H9 (cell line): ENCODE measurements at regions not wholly inside any gene's neighbourhood (a gene's known extent, or its start where the extent isn't known, plus 50 kb on each side); places are given as distances from the start of the nearest gene placed in this dataset.

Experiments used
- DNase-seq: peaks from one replicate; pipeline ENCODE4 v3.0.0-alpha.2; 2017
- H2AFZ ChIP-seq: one replicate; pipeline ENCODE4 v1.6.1; 2013; ENCODE audit warnings: mild to moderate bottlenecking, low read length, control low read depth, moderate library complexity
- H2AK5ac ChIP-seq: 2 replicates; pipeline ENCODE4 v1.6.1; 2013; ENCODE audit warnings: low read length, control low read depth, mixed read lengths; ENCODE audit not compliant: insufficient read length
- H2BK120ac ChIP-seq: one replicate; pipeline ENCODE4 v1.6.1; 2013; ENCODE audit warnings: low read depth, mild to moderate bottlenecking, low read length, control low read depth, inconsistent platforms; ENCODE audit not compliant: poor library complexity, severe bottlenecking
- H2BK12ac ChIP-seq: 2 replicates; pipeline ENCODE4 v1.6.1; 2013; ENCODE audit warnings: low read length, control low read depth, mixed read lengths, low read depth; ENCODE audit not compliant: insufficient read length
- H2BK15ac ChIP-seq: 2 replicates; pipeline ENCODE4 v1.6.1; 2013; ENCODE audit warnings: low read depth, low read length, control low read depth
- H2BK20ac ChIP-seq: one replicate; pipeline ENCODE4 v1.6.1; 2013; ENCODE audit warnings: low read depth, mild to moderate bottlenecking, low read length, control low read depth, inconsistent platforms; ENCODE audit not compliant: poor library complexity, severe bottlenecking
- H2BK5ac ChIP-seq: 2 replicates; pipeline ENCODE4 v1.6.1; 2013; ENCODE audit warnings: low read length, control low read depth, mixed read lengths; ENCODE audit not compliant: insufficient read length
- H3K14ac ChIP-seq: 2 replicates; pipeline ENCODE4 v1.6.1; 2013; ENCODE audit warnings: low read length, control low read depth; ENCODE audit not compliant: insufficient read depth
- H3K18ac ChIP-seq: 2 replicates; pipeline ENCODE4 v1.6.1; 2013; ENCODE audit warnings: low read depth, mild to moderate bottlenecking, mixed read lengths, low read length, control low read depth; ENCODE audit not compliant: insufficient read length
- H3K23ac ChIP-seq: 2 replicates; pipeline ENCODE4 v1.6.1; 2013; ENCODE audit warnings: low read length, control low read depth, mixed read lengths, low read depth; ENCODE audit not compliant: insufficient read length
- H3K23me2 ChIP-seq: 2 replicates; pipeline ENCODE4 v1.6.1; 2013; ENCODE audit warnings: low read depth, mild to moderate bottlenecking, mixed read lengths, low read length, control low read depth; ENCODE audit not compliant: insufficient read length, poor library complexity, severe bottlenecking
- H3K27ac ChIP-seq: 2 replicates; pipeline ENCODE4 v1.5.1; 2013; ENCODE audit warnings: low read length, control low read depth, mixed read lengths, low read depth; ENCODE audit not compliant: insufficient read length
- H3K27me3 ChIP-seq: 2 replicates; pipeline ENCODE4 v1.6.1; 2013; ENCODE audit warnings: low read length, control low read depth, inconsistent platforms; ENCODE audit not compliant: insufficient read depth
- H3K4ac ChIP-seq: 2 replicates; pipeline ENCODE4 v1.6.1; 2013; ENCODE audit warnings: low read depth, mild to moderate bottlenecking, control low read depth, inconsistent platforms, low read length, moderate library complexity
- H3K4me1 ChIP-seq: 2 replicates; pipeline ENCODE4 v1.6.1; 2013; ENCODE audit warnings: low read length, control low read depth, inconsistent platforms; ENCODE audit not compliant: insufficient read depth
- H3K4me2 ChIP-seq: 2 replicates; pipeline ENCODE4 v1.6.1; 2013; ENCODE audit warnings: low read length, control low read depth, mixed read lengths; ENCODE audit not compliant: insufficient read length, insufficient read depth
- H3K56ac ChIP-seq: 2 replicates; pipeline ENCODE4 v1.6.1; 2013; ENCODE audit warnings: low read depth, mild to moderate bottlenecking, mixed read lengths, low read length, control low read depth; ENCODE audit not compliant: insufficient read length
- H3K79me1 ChIP-seq: 2 replicates; pipeline ENCODE4 v1.6.1; 2013; ENCODE audit warnings: low read depth, mild to moderate bottlenecking, moderate library complexity, low read length, control low read depth, inconsistent platforms; ENCODE audit not compliant: insufficient read depth, poor library complexity, severe bottlenecking
- H3K79me2 ChIP-seq: 2 replicates; pipeline ENCODE4 v1.6.1; 2013; ENCODE audit warnings: low read length, control low read depth, inconsistent platforms; ENCODE audit not compliant: insufficient read depth
- H3K9ac ChIP-seq: 2 replicates; pipeline ENCODE4 v1.6.1; 2013; ENCODE audit warnings: low read length, control low read depth, mixed read lengths; ENCODE audit not compliant: insufficient read length; ENCODE audit errors: extremely low read depth
- H3K9me3 ChIP-seq: one replicate; pipeline ENCODE4 v1.6.1; 2013; ENCODE audit warnings: low read depth, low read length, inconsistent platforms; ENCODE audit not compliant: control insufficient read depth
- H3T11ph ChIP-seq: one replicate; pipeline ENCODE4 v1.6.1; 2013; ENCODE audit warnings: mild to moderate bottlenecking, low read length, control low read depth, inconsistent platforms
- H4K20me1 ChIP-seq: one replicate; pipeline ENCODE4 v1.6.1; 2013; ENCODE audit not compliant: control insufficient read depth, insufficient read length, insufficient read depth
- H4K5ac ChIP-seq: 2 replicates; pipeline ENCODE4 v1.6.1; 2013; ENCODE audit warnings: low read depth, mild to moderate bottlenecking, mixed read lengths, low read length, control low read depth; ENCODE audit not compliant: insufficient read length
- H4K8ac ChIP-seq: replicated peaks from 2 replicates; pipeline ENCODE4 v1.6.1; 2013; ENCODE audit warnings: low read length, control low read depth, mixed read lengths, low read depth; ENCODE audit not compliant: insufficient read length
- H4K91ac ChIP-seq: 2 replicates; pipeline ENCODE4 v1.6.1; 2013; ENCODE audit warnings: low read depth, mild to moderate bottlenecking, moderate library complexity, mixed read lengths, low read length, control low read depth; ENCODE audit not compliant: insufficient read length
- H3K27ac Mint-ChIP-seq, 3 experiments: 2 replicates in 2 of 3; 3 replicates in 1 of 3; pipeline ENCODE4 v1.8.0; 2020 to 2021; ENCODE audit warnings: mixed read lengths in 3 of 3, mild to moderate bottlenecking in 1 of 3, moderate library complexity in 1 of 3
- H3K27me3 Mint-ChIP-seq: 2 replicates; pipeline ENCODE4 v1.8.0; 2021; ENCODE audit warnings: low read depth, mild to moderate bottlenecking, moderate library complexity, mixed read lengths
- H3K36me3 Mint-ChIP-seq, 3 experiments: 2 replicates in 2 of 3; 3 replicates in 1 of 3; pipeline ENCODE4 v1.8.0; 2020 to 2021; ENCODE audit warnings: low read depth in 3 of 3, mixed read lengths in 3 of 3; ENCODE audit not compliant: insufficient read depth in 1 of 3
- H3K4me1 Mint-ChIP-seq, 2 experiments: 2 replicates each; pipeline ENCODE4 v1.8.0; 2020; ENCODE audit warnings: mixed read lengths in 2 of 2
- H3K4me3 Mint-ChIP-seq, 2 experiments: 2 replicates in 1 of 2; 3 replicates in 1 of 2; pipeline ENCODE4 v1.8.0; 2020 to 2021; ENCODE audit warnings: mild to moderate bottlenecking in 2 of 2, mixed read lengths in 2 of 2, moderate library complexity in 1 of 2
- H3K9me3 Mint-ChIP-seq, 2 experiments: 2 replicates in 1 of 2; 3 replicates in 1 of 2; pipeline ENCODE4 v1.8.0; 2020; ENCODE audit warnings: mild to moderate bottlenecking in 2 of 2, mixed read lengths in 2 of 2, moderate library complexity in 1 of 2
- TF ChIP-seq, protein P1 (sequence below): fragments of 200-600 bp; sonication (generic); conservative IDR thresholded peaks from 3 replicates; pipeline ENCODE4 v1.8.0; 2021; ENCODE audit warnings: antibody characterized with exemption, mild to moderate bottlenecking

DNA sequence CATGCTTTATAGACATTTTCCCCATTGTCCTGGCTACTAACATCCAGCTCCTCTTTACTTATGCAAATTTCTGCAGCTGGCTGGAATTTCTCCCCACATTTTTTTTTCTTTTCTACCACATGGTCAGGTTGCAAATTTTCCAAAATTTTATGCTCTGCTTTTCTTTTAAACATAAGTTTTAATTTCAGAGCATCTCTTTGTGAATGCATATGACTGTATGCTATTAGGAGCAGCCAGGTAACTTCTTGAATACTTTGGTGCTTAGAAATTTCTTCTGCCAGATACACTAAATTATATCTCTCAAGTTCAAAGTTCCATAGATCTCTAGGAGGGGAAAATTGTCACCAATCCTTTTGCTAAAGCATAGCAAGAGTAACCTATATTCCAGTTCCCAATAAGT is 365.9 kb downstream of the LRFN5 start:
- Histone ChIP-seq H3K4me1 (no peaks in the 10 kb centered on the region), H4K5ac (no peak overlapping the region), H2AFZ (no peak overlapping the region), H2BK20ac (no peak overlapping the region), H2BK5ac (no peak overlapping the region), H2BK12ac (no peak overlapping the region), H3K79me2 (no peaks in the 10 kb centered on the region), H3K23me2 (no peaks in the 10 kb centered on the region), H4K20me1 (no peaks in the 10 kb centered on the region), H3K9me3 (no peaks in the 10 kb centered on the region), H2BK120ac (no peak overlapping the region), H4K91ac (no peak overlapping the region), H3K56ac (no peak overlapping the region), H3K18ac (no peak overlapping the region), H3K27me3 (no peaks in the 10 kb centered on the region), H3K9ac (no peak overlapping the region), H2AK5ac (no peak overlapping the region), H3K79me1 (no peaks in the 10 kb centered on the region), H3K27ac (no peak overlapping the region), H2BK15ac (no peak overlapping the region), H3K23ac (no peak overlapping the region), H3T11ph (no peak overlapping the region), H3K4ac (no peak overlapping the region), H4K8ac (no peak overlapping the region), H3K14ac (no peak overlapping the region), H3K4me2 (no peak overlapping the region)
- Mint-ChIP-seq H3K36me3 (peaks cover 5 to 22% (median 10%) of the 10 kb centered on the region in 3 experiments), H3K27ac (peak overlapping the region in 1 of 3 experiments; percentile 48; a peak in 1 of 7 replicates), H3K4me1 (no peaks in the 10 kb centered on the region), H3K27me3 (no peaks in the 10 kb centered on the region), H3K4me3 (no peak overlapping the region), H3K9me3 (peaks cover 17 to 23% of the 10 kb centered on the region in 2 experiments)
- TF ChIP-seq, protein P1, sequence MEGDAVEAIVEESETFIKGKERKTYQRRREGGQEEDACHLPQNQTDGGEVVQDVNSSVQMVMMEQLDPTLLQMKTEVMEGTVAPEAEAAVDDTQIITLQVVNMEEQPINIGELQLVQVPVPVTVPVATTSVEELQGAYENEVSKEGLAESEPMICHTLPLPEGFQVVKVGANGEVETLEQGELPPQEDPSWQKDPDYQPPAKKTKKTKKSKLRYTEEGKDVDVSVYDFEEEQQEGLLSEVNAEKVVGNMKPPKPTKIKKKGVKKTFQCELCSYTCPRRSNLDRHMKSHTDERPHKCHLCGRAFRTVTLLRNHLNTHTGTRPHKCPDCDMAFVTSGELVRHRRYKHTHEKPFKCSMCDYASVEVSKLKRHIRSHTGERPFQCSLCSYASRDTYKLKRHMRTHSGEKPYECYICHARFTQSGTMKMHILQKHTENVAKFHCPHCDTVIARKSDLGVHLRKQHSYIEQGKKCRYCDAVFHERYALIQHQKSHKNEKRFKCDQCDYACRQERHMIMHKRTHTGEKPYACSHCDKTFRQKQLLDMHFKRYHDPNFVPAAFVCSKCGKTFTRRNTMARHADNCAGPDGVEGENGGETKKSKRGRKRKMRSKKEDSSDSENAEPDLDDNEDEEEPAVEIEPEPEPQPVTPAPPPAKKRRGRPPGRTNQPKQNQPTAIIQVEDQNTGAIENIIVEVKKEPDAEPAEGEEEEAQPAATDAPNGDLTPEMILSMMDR = no peak
- no peak for DNase-seq
